Keratinocyte (primary cell): ENCODE measurements at regions not wholly inside any gene's neighbourhood (a gene's known extent, or its start where the extent isn't known, plus 50 kb on each side); places are given as distances from the start of the nearest gene placed in this dataset.

Experiments used
- DNase-seq: peaks from one replicate; pipeline ENCODE4 v3.0.0-alpha.2; 2011; ENCODE audit warnings: low read depth, missing footprints, low spot score
- FAIRE-seq: peaks from 2 replicates; lab custom pipeline; 2011; peaks lifted over from hg19 to GRCh38; lab: Jason Lieb, UNC
- H2AFZ ChIP-seq: 2 replicates; pipeline ENCODE4 v1.6.0; 2012; ENCODE audit warnings: low read length, control low read depth, inconsistent platforms; ENCODE audit not compliant: control insufficient read depth
- H3K27ac ChIP-seq: 2 replicates; pipeline ENCODE4 v1.5.1; 2011; ENCODE audit warnings: low read length; ENCODE audit not compliant: control insufficient read depth, insufficient read depth
- H3K27me3 ChIP-seq: 3 replicates; pipeline ENCODE4 v1.6.0; 2011; ENCODE audit warnings: low read length; ENCODE audit not compliant: control insufficient read depth, insufficient read depth; ENCODE audit errors: extremely low read depth
- H3K36me3 ChIP-seq, 2 experiments: 2 replicates in 1 of 2; 3 replicates in 1 of 2; pipeline ENCODE4 v1.5.1; 2011; ENCODE audit warnings: low read length in 2 of 2, mild to moderate bottlenecking in 1 of 2; ENCODE audit not compliant: control insufficient read depth in 2 of 2, insufficient read depth in 2 of 2; ENCODE audit errors: extremely low read depth in 1 of 2
- H3K4me1 ChIP-seq: 3 replicates; pipeline ENCODE4 v1.5.1; 2011; ENCODE audit warnings: low read length; ENCODE audit not compliant: control insufficient read depth, insufficient read depth; ENCODE audit errors: extremely low read depth
- H3K4me2 ChIP-seq: 3 replicates; pipeline ENCODE4 v1.6.0; 2011; ENCODE audit warnings: low read depth, low read length; ENCODE audit not compliant: control insufficient read depth, insufficient read depth; ENCODE audit errors: extremely low read depth
- H3K4me3 ChIP-seq, 3 experiments: fragments of 200-600 bp in 1 of 3; sonication (generic) in 1 of 3; 2 replicates in 2 of 3; 3 replicates in 1 of 3; pipeline ENCODE4 v1.5.1; 2011 to 2016; ENCODE audit warnings: low read length in 3 of 3, mild to moderate bottlenecking in 3 of 3, control low read depth in 2 of 3, inconsistent platforms in 1 of 3, low read depth in 1 of 3, mixed read lengths in 1 of 3, mixed run types in 1 of 3, moderate library complexity in 1 of 3; ENCODE audit not compliant: control insufficient read depth in 2 of 3, insufficient read depth in 2 of 3; ENCODE audit errors: extremely low read depth in 1 of 3
- H3K79me2 ChIP-seq: 2 replicates; pipeline ENCODE4 v1.6.0; 2012; ENCODE audit warnings: low read length; ENCODE audit not compliant: control insufficient read depth, insufficient read depth
- H3K9ac ChIP-seq: 3 replicates; pipeline ENCODE4 v1.6.0; 2011; ENCODE audit warnings: low read length; ENCODE audit not compliant: control insufficient read depth, insufficient read depth; ENCODE audit errors: extremely low read depth
- H3K9me1 ChIP-seq: 3 replicates; pipeline ENCODE4 v1.6.0; 2011; ENCODE audit warnings: low read length; ENCODE audit not compliant: control insufficient read depth, insufficient read depth; ENCODE audit errors: extremely low read depth
- H3K9me3 ChIP-seq: 2 replicates; pipeline ENCODE4 v1.5.1; 2012; ENCODE audit warnings: low read depth, low read length; ENCODE audit not compliant: control insufficient read depth
- H4K20me1 ChIP-seq: 3 replicates; pipeline ENCODE4 v1.6.0; 2011; ENCODE audit warnings: low read length; ENCODE audit not compliant: control insufficient read depth, insufficient read depth; ENCODE audit errors: extremely low read depth
- CTCF ChIP-seq, 3 experiments: IDR thresholded peaks in 1 of 3; conservative IDR thresholded peaks in 1 of 3; optimal IDR thresholded peaks in 1 of 3; 2 replicates in 2 of 3; 3 replicates in 1 of 3; pipeline versions ENCODE3 to v1.5.1; 2011; ENCODE audit warnings: low read length in 3 of 3, mild to moderate bottlenecking in 3 of 3, moderate library complexity in 2 of 3, control low read depth in 1 of 3, inconsistent platforms in 1 of 3; ENCODE audit not compliant: insufficient read depth in 2 of 3; ENCODE audit errors: extremely low read depth in 1 of 3
- EZH2 ChIP-seq: IDR thresholded peaks from one replicate; pipeline ENCODE4 v1.6.1; 2012; ENCODE audit warnings: inconsistent platforms, mild to moderate bottlenecking, low read length, moderate library complexity
- dilution Hi-C: fragments of 300-500 bp; cut with MboI; formaldehyde crosslinking; loops from one replicate; pipeline ENCODE4 v1.7.0; 2020; ENCODE audit warnings: low sequenced_read_pairs; ENCODE audit not compliant: extremely low pct_ligation_motif_present

GRCh38 chr11:19632499-19632834, 80.2 kb upstream of the NAV2 start:
- H3K4me2 ChIP-seq: peak overlapping the region; percentile 17
- H3K27me3 ChIP-seq: peaks cover 27% of the 10 kb centered on the region
- H2AFZ ChIP-seq: no peak overlapping the region
- no peaks in the 10 kb centered on the region for H3K9me1 ChIP-seq
- dilution Hi-C loops: no loop called here
- no peaks in the 10 kb centered on the region for H3K79me2 ChIP-seq
- H3K4me1 ChIP-seq: peaks cover 8% of the 10 kb centered on the region
- no peaks in the 10 kb centered on the region for H4K20me1 ChIP-seq
- no peak overlapping the region for H3K4me3 ChIP-seq
- H3K36me3 ChIP-seq: no peaks in the 10 kb centered on the region
- H3K27ac ChIP-seq: no peak overlapping the region
- TF ChIP-seq CTCF (optimal IDR thresholded peaks at IDR 0.05 in 1 of 3, IDR thresholded peaks at IDR 0.05 in 1 of 3, conservative IDR thresholded peaks at IDR 0.05 in 1 of 3; ENCODE audit: extremely low read depth in 1 of 3, insufficient read depth in 2 of 3, low read length in 3 of 3) (no peak), EZH2 (no peak)
- H3K9me3 ChIP-seq: no peaks in the 10 kb centered on the region
- DNase-seq (peak; percentile 4), FAIRE-seq (peak; percentile 63)
- H3K9ac ChIP-seq: no peak overlapping the region

- H3K9me1 ChIP-seq: no peaks in the 10 kb centered on the region
- TF ChIP-seq CTCF (optimal IDR thresholded peaks at IDR 0.05 in 1 of 3, IDR thresholded peaks at IDR 0.05 in 1 of 3, conservative IDR thresholded peaks at IDR 0.05 in 1 of 3; ENCODE audit: extremely low read depth in 1 of 3, insufficient read depth in 2 of 3, low read length in 3 of 3) (no peak), EZH2 (no peak)
- no peak overlapping the region for H3K4me3 ChIP-seq
- no peaks in the 10 kb centered on the region for H3K9me3 ChIP-seq
- peaks cover 24% of the 10 kb centered on the region for H3K27me3 ChIP-seq
- no peak overlapping the region for H3K27ac ChIP-seq
- H2AFZ ChIP-seq: no peak overlapping the region
- no peaks in the 10 kb centered on the region for H3K79me2 ChIP-seq
- H3K4me1 ChIP-seq: peaks cover 8% of the 10 kb centered on the region
- H4K20me1 ChIP-seq: no peaks in the 10 kb centered on the region
- no peak overlapping the region for H3K9ac ChIP-seq
- no peak for FAIRE-seq
- H3K4me2 ChIP-seq: peak overlapping the region; percentile 17
- no peaks in the 10 kb centered on the region for H3K36me3 ChIP-seq
- dilution Hi-C loops: no loop called here
- no peak for DNase-seq
Observed at GRCh38 chr11:19631712-19632498, 80.7 kb upstream of the NAV2 start.
